RWPE2 (cell line): ENCODE measurements at regions not wholly inside any gene's neighbourhood (a gene's known extent, or its start where the extent isn't known, plus 50 kb on each side); places are given as distances from the start of the nearest gene placed in this dataset.

Experiments used
- ATAC-seq: fragments of 200-7000 bp; cut with Tn5 transposase; 3 replicates; pipeline ENCODE4 v1.9.1; 2021; ENCODE audit warnings: low read depth
- DNase-seq: peaks from one replicate; pipeline ENCODE4 v3.0.0-alpha.2; 2020; ENCODE audit warnings: low spot score
- H3K27ac ChIP-seq: fragments of 450-650 bp; 2 replicates; pipeline ENCODE4 v1.5.1; 2017; ENCODE audit warnings: mild to moderate bottlenecking; ENCODE audit not compliant: poor library complexity, severe bottlenecking
- H3K27me3 ChIP-seq: fragments of 250-450 bp; sonication (Bioruptor Pico); 2 replicates; pipeline ENCODE4 v1.5.1; 2021; ENCODE audit warnings: mild to moderate bottlenecking, moderate library complexity; ENCODE audit not compliant: insufficient read depth, poor library complexity, severe bottlenecking
- H3K36me3 ChIP-seq: fragments of 250-450 bp; sonication (Bioruptor Pico); 2 replicates; pipeline ENCODE4 v1.5.1; 2020; ENCODE audit warnings: low read depth, mild to moderate bottlenecking, moderate library complexity
- H3K4me1 ChIP-seq: fragments of 250-450 bp; sonication (Bioruptor Pico); 2 replicates; pipeline ENCODE4 v1.5.1; 2021; ENCODE audit warnings: mild to moderate bottlenecking, moderate library complexity; ENCODE audit not compliant: insufficient read depth, poor library complexity, severe bottlenecking
- H3K4me3 ChIP-seq: fragments of 250-450 bp; sonication (Bioruptor Pico); 2 replicates; pipeline ENCODE4 v1.5.1; 2021; ENCODE audit warnings: mild to moderate bottlenecking, moderate library complexity; ENCODE audit not compliant: severe bottlenecking
- H3K9me3 ChIP-seq: fragments of 250-450 bp; sonication (Bioruptor Pico); 2 replicates; pipeline ENCODE4 v1.5.1; 2021; ENCODE audit warnings: mild to moderate bottlenecking, moderate library complexity; ENCODE audit not compliant: severe bottlenecking
- CTCF ChIP-seq: fragments of 450-650 bp; IDR thresholded peaks from one replicate; pipeline ENCODE4 v1.5.1; 2017; ENCODE audit warnings: mild to moderate bottlenecking, moderate library complexity; ENCODE audit not compliant: poor library complexity, severe bottlenecking

- DNase-seq (no peak), ATAC-seq (peak; percentile 38; the same call in 1 of the 3 replicates)
- Histone ChIP-seq H3K9me3 (no peaks in the 10 kb centered on the region), H3K36me3 (no peaks in the 10 kb centered on the region), H3K4me1 (no peaks in the 10 kb centered on the region), H3K4me3 (no peak overlapping the region), H3K27ac (no peak overlapping the region), H3K27me3 (peaks cover 49% of the 10 kb centered on the region)
- TF ChIP-seq CTCF: no peak
These were observed 267.0 kb upstream of the UMPS start for GRCh38 chr3:124463234-124463633.

GRCh38 chr3:124467980-124468902 is 262.0 kb upstream of the UMPS start:
- no peak for DNase-seq

GRCh38 chr3:124469555-124469954 is 260.7 kb upstream of the UMPS start:
- TF ChIP-seq CTCF: no peak
- no peak for ATAC-seq
- H3K4me3 ChIP-seq: no peak overlapping the region
- no peak for DNase-seq
- no peaks in the 10 kb centered on the region for H3K36me3 ChIP-seq
- H3K27me3 ChIP-seq: peaks cover 39% of the 10 kb centered on the region
- H3K9me3 ChIP-seq: no peaks in the 10 kb centered on the region
- no peak overlapping the region for H3K27ac ChIP-seq
- no peaks in the 10 kb centered on the region for H3K4me1 ChIP-seq

More at GRCh38 chr3:124467980-124468902, 262.0 kb upstream of the UMPS start:
- H3K27ac ChIP-seq: no peak overlapping the region
- ATAC-seq: peak; percentile 59; the same call in 2 of the 3 replicates
- no peaks in the 10 kb centered on the region for H3K4me1 ChIP-seq
- TF ChIP-seq CTCF: peak; percentile 94
- no peaks in the 10 kb centered on the region for H3K9me3 ChIP-seq
- H3K27me3 ChIP-seq: peaks cover 35% of the 10 kb centered on the region
- no peak overlapping the region for H3K4me3 ChIP-seq
- no peaks in the 10 kb centered on the region for H3K36me3 ChIP-seq

- H3K9me3 ChIP-seq: no peaks in the 10 kb centered on the region
- H3K36me3 ChIP-seq: no peaks in the 10 kb centered on the region
- ATAC-seq (no peak), DNase-seq (no peak)
- no peaks in the 10 kb centered on the region for H3K4me1 ChIP-seq
- no peak for TF ChIP-seq CTCF
- no peak overlapping the region for H3K4me3 ChIP-seq
- H3K27me3 ChIP-seq: peaks cover 16% of the 10 kb centered on the region
- H3K27ac ChIP-seq: no peak overlapping the region
These were observed 251.4 kb upstream of the UMPS start for GRCh38 chr3:124478830-124479229.

GRCh38 chr3:124483915-124484470 is 246.3 kb upstream of the UMPS start:
- Histone ChIP-seq H3K4me3 (no peak overlapping the region), H3K4me1 (no peaks in the 10 kb centered on the region), H3K9me3 (no peaks in the 10 kb centered on the region), H3K36me3 (no peaks in the 10 kb centered on the region), H3K27ac (no peak overlapping the region), H3K27me3 (peaks cover 3% of the 10 kb centered on the region)
- no peak for TF ChIP-seq CTCF
- ATAC-seq (peak; percentile 27; the same call in 1 of the 3 replicates), DNase-seq (no peak)
